ENCODE measurements at regions not wholly inside any gene's neighbourhood (a gene's known extent, or its start where the extent isn't known, plus 50 kb on each side); places are given as distances from the start of the nearest gene placed in this dataset.

DNA sequence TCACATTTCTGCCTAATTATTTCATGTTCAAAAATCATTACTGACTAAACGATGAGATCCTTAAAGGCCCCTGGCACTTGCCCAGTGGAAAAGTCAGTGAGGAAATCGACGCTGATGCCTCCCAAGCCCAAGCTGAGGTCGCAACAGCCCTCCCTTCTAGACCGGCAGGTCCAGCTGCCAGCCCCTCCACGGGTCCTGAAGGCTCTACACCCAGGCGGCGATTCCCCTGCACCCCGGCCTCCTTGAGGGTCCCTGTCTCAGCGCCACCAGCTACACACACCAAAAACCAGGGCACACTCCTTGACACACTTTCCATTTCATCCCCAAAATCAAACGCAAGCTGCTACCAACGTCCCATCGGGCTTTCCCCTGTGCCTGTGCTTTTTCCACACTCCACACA is 200.1 kb upstream of the RNF32 start:
- Mint-ChIP-seq H3K4me1 (ENCODE audit: low read depth, unreplicated experiment) (no peaks in the 10 kb centered on the region), H3K9me3 (ENCODE audit: low read depth, unreplicated experiment) (no peaks in the 10 kb centered on the region), H3K27ac (ENCODE audit: unreplicated experiment) (no peak overlapping the region), H3K27me3 (ENCODE audit: unreplicated experiment) (peaks cover 60% of the 10 kb centered on the region), H3K36me3 (ENCODE audit: insufficient read depth, unreplicated experiment) (no peaks in the 10 kb centered on the region), H3K4me3 (ENCODE audit: low read depth, unreplicated experiment) (no peak overlapping the region)
- CTCF ChIA-PET: no interaction called here
- no TSS peak for BruUV-seq (replicated peaks)
- intact Hi-C loops (cut with micrococcal nuclease; ENCODE audit: unreplicated experiment): no loop called here
- no peak for DNase-seq
- TF ChIP-seq, protein P1, sequence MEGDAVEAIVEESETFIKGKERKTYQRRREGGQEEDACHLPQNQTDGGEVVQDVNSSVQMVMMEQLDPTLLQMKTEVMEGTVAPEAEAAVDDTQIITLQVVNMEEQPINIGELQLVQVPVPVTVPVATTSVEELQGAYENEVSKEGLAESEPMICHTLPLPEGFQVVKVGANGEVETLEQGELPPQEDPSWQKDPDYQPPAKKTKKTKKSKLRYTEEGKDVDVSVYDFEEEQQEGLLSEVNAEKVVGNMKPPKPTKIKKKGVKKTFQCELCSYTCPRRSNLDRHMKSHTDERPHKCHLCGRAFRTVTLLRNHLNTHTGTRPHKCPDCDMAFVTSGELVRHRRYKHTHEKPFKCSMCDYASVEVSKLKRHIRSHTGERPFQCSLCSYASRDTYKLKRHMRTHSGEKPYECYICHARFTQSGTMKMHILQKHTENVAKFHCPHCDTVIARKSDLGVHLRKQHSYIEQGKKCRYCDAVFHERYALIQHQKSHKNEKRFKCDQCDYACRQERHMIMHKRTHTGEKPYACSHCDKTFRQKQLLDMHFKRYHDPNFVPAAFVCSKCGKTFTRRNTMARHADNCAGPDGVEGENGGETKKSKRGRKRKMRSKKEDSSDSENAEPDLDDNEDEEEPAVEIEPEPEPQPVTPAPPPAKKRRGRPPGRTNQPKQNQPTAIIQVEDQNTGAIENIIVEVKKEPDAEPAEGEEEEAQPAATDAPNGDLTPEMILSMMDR (IDR thresholded peaks at IDR 0.05; ENCODE audit: unreplicated experiment): no peak

- H3K4me3 Mint-ChIP-seq (ENCODE audit: low read depth, unreplicated experiment): no peak overlapping the region
- no peaks in the 10 kb centered on the region for H3K9me3 Mint-ChIP-seq (ENCODE audit: low read depth, unreplicated experiment)
- CTCF ChIA-PET: no interaction called here
- intact Hi-C loops (cut with micrococcal nuclease; ENCODE audit: unreplicated experiment): no loop called here
- BruUV-seq (replicated peaks): no TSS peak
- H3K4me1 Mint-ChIP-seq (ENCODE audit: low read depth, unreplicated experiment): no peaks in the 10 kb centered on the region
- TF ChIP-seq, protein P1 (IDR thresholded peaks at IDR 0.05; ENCODE audit: unreplicated experiment): no peak
- DNase-seq: no peak
- H3K36me3 Mint-ChIP-seq (ENCODE audit: insufficient read depth, unreplicated experiment): no peaks in the 10 kb centered on the region
- H3K27me3 Mint-ChIP-seq (ENCODE audit: unreplicated experiment): peaks cover 71% of the 10 kb centered on the region
- no peak overlapping the region for H3K27ac Mint-ChIP-seq (ENCODE audit: unreplicated experiment)
Measured at GRCh38 chr7:156438011-156438410, 202.6 kb upstream of the RNF32 start.

GRCh38 chr7:156437021-156437614 is 203.5 kb upstream of the RNF32 start:
- BruUV-seq (replicated peaks): no TSS peak
- no peak overlapping the region for H3K4me3 Mint-ChIP-seq (ENCODE audit: low read depth, unreplicated experiment)
- DNase-seq: no peak
- TF ChIP-seq, protein P1 (IDR thresholded peaks at IDR 0.05; ENCODE audit: unreplicated experiment): no peak
- CTCF ChIA-PET: no interaction called here
- intact Hi-C loops (cut with micrococcal nuclease; ENCODE audit: unreplicated experiment): no loop called here
- H3K27ac Mint-ChIP-seq (ENCODE audit: unreplicated experiment): no peak overlapping the region
- H3K27me3 Mint-ChIP-seq (ENCODE audit: unreplicated experiment): peaks cover 67% of the 10 kb centered on the region
- H3K9me3 Mint-ChIP-seq (ENCODE audit: low read depth, unreplicated experiment): no peaks in the 10 kb centered on the region
- no peaks in the 10 kb centered on the region for H3K36me3 Mint-ChIP-seq (ENCODE audit: insufficient read depth, unreplicated experiment)
- no peaks in the 10 kb centered on the region for H3K4me1 Mint-ChIP-seq (ENCODE audit: low read depth, unreplicated experiment)

DNA sequence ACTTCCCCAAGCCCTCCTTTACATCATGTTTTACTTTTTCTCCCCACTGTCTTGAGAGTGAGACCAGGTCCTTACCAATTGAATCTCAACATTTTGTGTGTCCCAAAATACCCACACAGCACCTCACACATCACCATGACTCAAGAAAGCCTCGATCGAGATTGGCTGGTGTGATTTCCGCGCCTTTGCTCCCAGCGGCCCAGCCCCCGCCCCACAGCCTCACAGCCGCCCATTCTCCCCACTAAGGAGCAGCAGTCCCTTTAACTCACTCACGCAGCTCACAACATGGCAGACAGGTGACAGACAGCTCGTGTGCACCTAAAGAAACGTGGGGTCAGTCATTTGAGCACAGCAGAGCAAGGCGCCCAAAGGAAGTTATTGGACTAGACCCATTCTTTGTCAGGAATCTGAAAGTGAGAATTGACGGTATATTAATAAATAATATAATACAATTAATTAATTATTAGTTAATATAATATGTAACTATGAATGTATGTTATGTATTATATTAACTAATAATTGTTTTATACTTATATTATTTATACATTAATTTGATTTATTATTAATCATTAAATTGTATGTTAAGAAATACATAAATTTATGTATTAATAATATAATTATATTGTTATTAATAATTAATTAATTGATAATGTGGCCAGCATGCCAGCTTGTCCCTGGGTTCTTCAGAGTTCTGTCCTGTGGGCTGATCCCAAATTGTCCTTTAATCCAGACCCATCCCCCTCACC is 204.9 kb upstream of the RNF32 start:
- intact Hi-C loops (cut with micrococcal nuclease; ENCODE audit: unreplicated experiment): no loop called here
- TF ChIP-seq, protein P1 (IDR thresholded peaks at IDR 0.05; ENCODE audit: unreplicated experiment): no peak
- no TSS peak for BruUV-seq (replicated peaks)
- peaks cover 69% of the 10 kb centered on the region for H3K27me3 Mint-ChIP-seq (ENCODE audit: unreplicated experiment)
- no peak overlapping the region for H3K27ac Mint-ChIP-seq (ENCODE audit: unreplicated experiment)
- H3K9me3 Mint-ChIP-seq (ENCODE audit: low read depth, unreplicated experiment): no peaks in the 10 kb centered on the region
- DNase-seq: no peak
- H3K36me3 Mint-ChIP-seq (ENCODE audit: insufficient read depth, unreplicated experiment): no peaks in the 10 kb centered on the region
- CTCF ChIA-PET: no interaction called here
- no peak overlapping the region for H3K4me3 Mint-ChIP-seq (ENCODE audit: low read depth, unreplicated experiment)
- no peaks in the 10 kb centered on the region for H3K4me1 Mint-ChIP-seq (ENCODE audit: low read depth, unreplicated experiment)
